Endothelial cell of umbilical vein (primary cell): ENCODE measurements at regions not wholly inside any gene's neighbourhood (a gene's known extent, or its start where the extent isn't known, plus 50 kb on each side); places are given as distances from the start of the nearest gene placed in this dataset.

Source experiments
- BruUV-seq: library from RNA; stranded (reverse); fragments of 400-500 nt; replicated peaks from 2 replicates; lab custom pipeline; 2021; lab: Mats Ljungman, UMichigan
- CTCF ChIA-PET: fragments of 300-600, 350-600 bp; sonication (Branson Sonifier 250); formaldehyde crosslinking; loops from one replicate; lab custom pipeline; 2021; ENCODE audit warnings: antibody characterized with exemption, inconsistent platforms; lab: Charles Lee
- POLR2A ChIA-PET: fragments of 300-600, 350-600 bp; sonication (Branson Sonifier 250); formaldehyde crosslinking; loops from one replicate; lab custom pipeline; 2021; ENCODE audit warnings: antibody characterized with exemption, inconsistent platforms; lab: Charles Lee
- DNase-seq: peaks from one replicate; pipeline ENCODE4 v3.0.0-alpha.2; 2011; ENCODE audit warnings: low read depth, low spot score
- FAIRE-seq: peaks from 2 replicates; lab custom pipeline; 2011; peaks lifted over from hg19 to GRCh38; lab: Jason Lieb, UNC
- H2AFZ ChIP-seq: 2 replicates; pipeline ENCODE4 v1.6.0; 2012; ENCODE audit warnings: low read depth, low read length, control low read depth, inconsistent platforms
- H3K27ac ChIP-seq: 2 replicates; pipeline ENCODE4 v1.5.1; 2011; ENCODE audit warnings: low read depth, mild to moderate bottlenecking, control low read depth, low read length, moderate library complexity; ENCODE audit not compliant: insufficient read depth
- H3K27me3 ChIP-seq, 2 experiments: 2 replicates each; pipeline versions ENCODE4 v1.6.0 to v1.6.1; 2011; ENCODE audit warnings: low read length in 2 of 2, mixed read lengths in 1 of 2; ENCODE audit not compliant: control insufficient read depth in 2 of 2, insufficient read depth in 2 of 2
- H3K36me3 ChIP-seq, 2 experiments: 2 replicates in 1 of 2; 3 replicates in 1 of 2; pipeline ENCODE4 v1.5.1; 2011; ENCODE audit warnings: low read length in 2 of 2, mild to moderate bottlenecking in 1 of 2, moderate library complexity in 1 of 2; ENCODE audit not compliant: control insufficient read depth in 2 of 2, insufficient read depth in 2 of 2; ENCODE audit errors: extremely low read depth in 1 of 2
- H3K4me1 ChIP-seq: 3 replicates; pipeline ENCODE4 v1.5.1; 2011; ENCODE audit warnings: mild to moderate bottlenecking, low read length; ENCODE audit not compliant: control insufficient read depth, insufficient read depth; ENCODE audit errors: extremely low read depth
- H3K4me2 ChIP-seq: 2 replicates; pipeline ENCODE4 v1.6.1; 2011; ENCODE audit warnings: low read length, control low read depth, mixed read lengths; ENCODE audit not compliant: insufficient read depth
- H3K4me3 ChIP-seq, 3 experiments: fragments of 200-600 bp in 1 of 3; sonication (generic), shearing (Covaris generic) in 1 of 3; replicated peaks in 1 of 3; 2 replicates each; pipeline ENCODE4 v1.5.1; 2011 to 2016; ENCODE audit warnings: control low read depth in 3 of 3, low read length in 3 of 3, mild to moderate bottlenecking in 2 of 3, inconsistent platforms in 1 of 3, low read depth in 1 of 3, moderate library complexity in 1 of 3; ENCODE audit not compliant: insufficient read depth in 1 of 3
- H3K79me2 ChIP-seq: 2 replicates; pipeline ENCODE4 v1.6.0; 2012; ENCODE audit warnings: low read length, inconsistent platforms; ENCODE audit not compliant: control insufficient read depth, insufficient read depth
- H3K9ac ChIP-seq: replicated peaks from 2 replicates; pipeline ENCODE3; 2011; ENCODE audit warnings: low read length, control low read depth; ENCODE audit not compliant: insufficient read depth; ENCODE audit errors: extremely low read depth
- H3K9me1 ChIP-seq: replicated peaks from 3 replicates; pipeline ENCODE4 v1.6.0; 2011; ENCODE audit warnings: mild to moderate bottlenecking, low read length; ENCODE audit not compliant: control insufficient read depth, insufficient read depth; ENCODE audit errors: extremely low read depth
- H3K9me3 ChIP-seq: replicated peaks from 2 replicates; pipeline ENCODE4 v1.5.1; 2012; ENCODE audit warnings: low read length, inconsistent platforms; ENCODE audit not compliant: control insufficient read depth, insufficient read depth
- H4K20me1 ChIP-seq: replicated peaks from 2 replicates; pipeline ENCODE3; 2011; ENCODE audit warnings: mild to moderate bottlenecking, low read length; ENCODE audit not compliant: control insufficient read depth, insufficient read depth; ENCODE audit errors: extremely low read depth
- EZH2 ChIP-seq: IDR thresholded peaks from 2 replicates; pipeline ENCODE4 v1.6.1; 2012; ENCODE audit warnings: borderline replicate concordance, low read depth, mild to moderate bottlenecking, moderate library complexity, low read length, inconsistent platforms; ENCODE audit not compliant: severe bottlenecking
- FOS ChIP-seq: IDR thresholded peaks from 2 replicates; pipeline ENCODE4 v1.6.1; 2011; ENCODE audit warnings: mild to moderate bottlenecking, low read length, moderate library complexity, borderline replicate concordance; ENCODE audit not compliant: insufficient read depth
- GATA2 ChIP-seq: IDR thresholded peaks from 2 replicates; pipeline ENCODE4 v1.7.0; 2011; ENCODE audit warnings: low read depth, mild to moderate bottlenecking, moderate library complexity, mixed read lengths, low read length; ENCODE audit not compliant: insufficient read length, insufficient read depth
- JUN ChIP-seq: IDR thresholded peaks from 2 replicates; pipeline ENCODE4 v1.6.1; 2011; ENCODE audit warnings: borderline replicate concordance, low read depth; ENCODE audit not compliant: insufficient read length, insufficient read depth
- MYC ChIP-seq: IDR thresholded peaks from one replicate; pipeline ENCODE4 v1.6.1; 2011; ENCODE audit warnings: mild to moderate bottlenecking, low read depth, low read length
- POLR2A ChIP-seq: IDR thresholded peaks from 2 replicates; pipeline ENCODE4 v1.6.1; 2012; ENCODE audit warnings: low read depth, mild to moderate bottlenecking, control low read depth, low read length
- POLR2AphosphoS5 ChIP-seq: IDR thresholded peaks from 2 replicates; pipeline ENCODE4 v1.6.1; 2012; ENCODE audit warnings: low read depth, mild to moderate bottlenecking, control low read depth, low read length, moderate library complexity; ENCODE audit not compliant: insufficient read depth
- dilution Hi-C: fragments of 300-500 bp; cut with MboI; formaldehyde crosslinking; loops from one replicate; pipeline ENCODE4 v1.15.0; 2019; ENCODE audit warnings: low sequenced_read_pairs; ENCODE audit not compliant: extremely low pct_ligation_motif_present
- intact Hi-C: fragments of 100-400 bp; cut with micrococcal nuclease; formaldehyde crosslinking; loops from one replicate; pipeline ENCODE4 v1.10.0; 2022
- TF ChIP-seq, protein P1 (sequence below): IDR thresholded peaks from 2 replicates; pipeline ENCODE4 v1.6.1; 2011; ENCODE audit not compliant: insufficient read depth, insufficient read length
- TF ChIP-seq, protein P2 (sequence below), 2 donors: IDR thresholded peaks; 1 replicate in 1 of 2; 2 replicates in 1 of 2; pipeline ENCODE4 v1.5.1; 2011; ENCODE audit warnings: low read length in 2 of 2, mild to moderate bottlenecking in 2 of 2, moderate library complexity in 2 of 2, control low read depth in 1 of 2, inconsistent platforms in 1 of 2, low read depth in 1 of 2; ENCODE audit not compliant: insufficient read depth in 1 of 2; ENCODE audit errors: extremely low read depth in 1 of 2

DNA sequence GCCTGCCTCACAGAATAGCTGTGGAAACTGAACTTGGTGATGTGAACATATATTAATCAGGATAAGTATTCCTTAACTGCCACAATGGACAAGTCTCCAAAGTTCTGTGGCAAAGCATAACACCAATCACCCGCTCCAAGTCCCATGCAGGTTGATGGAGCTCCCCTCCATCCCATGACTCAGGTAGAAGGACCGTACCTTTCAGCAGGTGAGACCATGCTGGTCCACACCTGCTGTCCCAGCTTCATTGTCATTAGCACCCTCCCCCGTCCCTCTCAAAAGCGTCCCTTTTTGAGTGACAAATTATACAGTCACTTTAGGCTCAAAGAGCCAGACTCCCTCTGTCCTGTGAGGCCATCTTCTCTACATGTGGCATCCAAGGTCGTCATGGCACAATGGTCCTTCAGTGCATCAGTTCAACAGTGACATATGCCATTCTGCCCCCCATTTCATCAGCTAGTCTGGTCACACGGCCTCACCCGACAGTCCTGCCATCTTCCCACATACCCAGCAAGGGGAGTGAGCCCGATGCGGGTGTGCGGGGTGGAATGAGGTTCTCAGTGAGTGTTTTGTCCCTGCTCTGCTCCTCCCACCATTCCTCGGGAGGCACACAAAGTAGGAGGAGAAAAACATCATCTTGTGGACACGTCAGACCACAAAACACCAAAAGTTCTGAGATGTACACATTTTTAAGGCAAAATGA lies 136.7 kb upstream of the MYCN start:
- intact Hi-C loops: no loop called here
- dilution Hi-C loops: no loop called here
- FAIRE-seq: no peak
- no peak overlapping the region for H3K4me3 ChIP-seq
- no peak overlapping the region for H3K4me2 ChIP-seq
- no peak overlapping the region for H2AFZ ChIP-seq
- H3K9me1 ChIP-seq: no peaks in the 10 kb centered on the region
- DNase-seq: no peak
- H3K36me3 ChIP-seq: no peaks in the 10 kb centered on the region
- no TSS peak for BruUV-seq
- TF ChIP-seq MYC (no peak), JUN (no peak), FOS (no peak), EZH2 (no peak), GATA2 (no peak), POLR2A (no peak), POLR2AphosphoS5 (no peak)
- TF ChIP-seq, protein P1, sequence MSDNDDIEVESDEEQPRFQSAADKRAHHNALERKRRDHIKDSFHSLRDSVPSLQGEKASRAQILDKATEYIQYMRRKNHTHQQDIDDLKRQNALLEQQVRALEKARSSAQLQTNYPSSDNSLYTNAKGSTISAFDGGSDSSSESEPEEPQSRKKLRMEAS: no peak
- TF ChIP-seq, protein P2, sequence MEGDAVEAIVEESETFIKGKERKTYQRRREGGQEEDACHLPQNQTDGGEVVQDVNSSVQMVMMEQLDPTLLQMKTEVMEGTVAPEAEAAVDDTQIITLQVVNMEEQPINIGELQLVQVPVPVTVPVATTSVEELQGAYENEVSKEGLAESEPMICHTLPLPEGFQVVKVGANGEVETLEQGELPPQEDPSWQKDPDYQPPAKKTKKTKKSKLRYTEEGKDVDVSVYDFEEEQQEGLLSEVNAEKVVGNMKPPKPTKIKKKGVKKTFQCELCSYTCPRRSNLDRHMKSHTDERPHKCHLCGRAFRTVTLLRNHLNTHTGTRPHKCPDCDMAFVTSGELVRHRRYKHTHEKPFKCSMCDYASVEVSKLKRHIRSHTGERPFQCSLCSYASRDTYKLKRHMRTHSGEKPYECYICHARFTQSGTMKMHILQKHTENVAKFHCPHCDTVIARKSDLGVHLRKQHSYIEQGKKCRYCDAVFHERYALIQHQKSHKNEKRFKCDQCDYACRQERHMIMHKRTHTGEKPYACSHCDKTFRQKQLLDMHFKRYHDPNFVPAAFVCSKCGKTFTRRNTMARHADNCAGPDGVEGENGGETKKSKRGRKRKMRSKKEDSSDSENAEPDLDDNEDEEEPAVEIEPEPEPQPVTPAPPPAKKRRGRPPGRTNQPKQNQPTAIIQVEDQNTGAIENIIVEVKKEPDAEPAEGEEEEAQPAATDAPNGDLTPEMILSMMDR (IDR thresholded peaks at IDR 0.05; ENCODE audit: extremely low read depth in 1 of 2, insufficient read depth in 1 of 2, low read depth in 1 of 2, low read length in 2 of 2): no peak
- no peak overlapping the region for H3K27ac ChIP-seq
- H4K20me1 ChIP-seq: no peaks in the 10 kb centered on the region
- no peak overlapping the region for H3K9ac ChIP-seq
- ChIA-PET CTCF (no interaction called here), POLR2A (no interaction called here)
- H3K9me3 ChIP-seq: no peaks in the 10 kb centered on the region
- peaks cover 0 to 1% of the 10 kb centered on the region in 2 experiments for H3K27me3 ChIP-seq
- no peaks in the 10 kb centered on the region for H3K4me1 ChIP-seq
- no peaks in the 10 kb centered on the region for H3K79me2 ChIP-seq
